ENCODE measurements at regions not wholly inside any gene's neighbourhood (a gene's known extent, or its start where the extent isn't known, plus 50 kb on each side); places are given as distances from the start of the nearest gene placed in this dataset.

DNA sequence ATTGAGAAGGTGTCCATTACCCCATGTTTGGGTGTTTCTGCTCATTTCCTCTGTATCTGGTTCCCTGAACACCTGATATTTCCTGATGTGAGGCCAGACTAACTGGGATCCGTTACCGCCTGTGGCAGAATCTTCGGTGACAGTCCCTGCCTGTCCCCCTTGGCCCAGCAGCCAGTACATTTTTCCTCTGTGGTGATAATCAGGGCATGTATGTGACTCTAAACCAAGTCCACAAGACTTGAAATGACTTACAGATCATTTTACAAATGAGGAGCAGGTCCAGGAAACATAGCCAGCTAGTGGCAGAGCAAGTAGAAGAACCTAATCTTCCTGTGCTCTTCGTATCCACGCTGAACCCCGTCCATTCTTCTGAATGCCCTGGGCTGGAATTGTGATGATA is 143.5 kb upstream of the IPO9 start:
- no peak for DNase-seq (ENCODE audit: low read depth in 3 of 3)

DNA sequence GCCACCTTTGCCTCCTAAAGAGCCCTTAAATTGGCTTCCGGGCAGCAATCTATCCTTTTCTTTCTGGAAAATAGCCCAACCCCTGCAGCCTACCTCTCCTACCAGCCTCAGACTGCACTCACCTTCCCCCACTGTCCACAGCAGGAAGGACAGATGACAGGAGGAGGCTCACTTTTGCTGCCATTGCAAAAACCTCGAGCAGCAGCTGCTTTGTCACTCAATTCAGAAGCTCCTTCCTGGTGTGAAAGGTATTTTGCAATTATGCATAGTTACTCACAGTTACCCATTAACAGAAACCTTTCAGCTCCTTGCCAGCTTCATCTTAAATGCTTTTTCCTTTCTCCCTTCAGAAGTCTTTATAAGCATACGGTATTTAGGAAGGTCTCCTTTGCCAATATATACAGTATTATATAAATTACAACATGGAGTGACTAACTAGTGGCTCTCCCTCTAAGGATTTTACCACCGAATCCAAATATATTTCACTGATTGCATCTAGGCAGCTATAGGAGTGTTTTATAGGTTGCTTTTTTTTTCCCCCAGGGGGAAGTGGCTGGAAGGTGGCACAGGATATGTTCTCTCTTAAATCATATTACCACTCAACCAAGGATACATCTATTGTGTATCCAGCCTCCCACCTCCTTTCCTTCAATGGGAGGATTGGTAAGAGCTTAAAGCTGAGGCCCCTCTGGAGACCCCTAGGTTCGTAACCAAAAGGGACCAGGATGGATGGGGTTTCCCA is 142.1 kb upstream of the IPO9 start:
- no peak for DNase-seq (ENCODE audit: low read depth in 3 of 3)

DNA sequence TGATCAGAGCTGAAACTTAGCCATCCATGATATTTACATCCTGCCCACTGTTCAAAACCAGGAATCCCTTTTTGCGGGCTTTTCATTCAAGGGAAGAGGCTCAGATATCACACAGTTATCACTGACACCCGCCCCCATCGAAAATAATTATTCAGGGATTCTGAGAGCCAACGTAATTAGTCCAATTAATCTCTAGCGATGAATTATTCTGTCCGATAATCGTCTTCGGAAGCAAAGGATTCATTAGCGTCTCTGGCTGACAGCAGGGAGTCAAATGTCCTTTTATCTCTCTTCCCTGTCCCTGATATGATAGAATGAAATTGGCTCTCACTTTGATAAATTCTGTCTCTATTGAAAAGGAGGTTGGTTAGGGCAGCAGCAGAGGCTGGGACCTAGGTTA is 140.4 kb upstream of the IPO9 start:
- no peak for DNase-seq (ENCODE audit: low read depth in 3 of 3)

DNA sequence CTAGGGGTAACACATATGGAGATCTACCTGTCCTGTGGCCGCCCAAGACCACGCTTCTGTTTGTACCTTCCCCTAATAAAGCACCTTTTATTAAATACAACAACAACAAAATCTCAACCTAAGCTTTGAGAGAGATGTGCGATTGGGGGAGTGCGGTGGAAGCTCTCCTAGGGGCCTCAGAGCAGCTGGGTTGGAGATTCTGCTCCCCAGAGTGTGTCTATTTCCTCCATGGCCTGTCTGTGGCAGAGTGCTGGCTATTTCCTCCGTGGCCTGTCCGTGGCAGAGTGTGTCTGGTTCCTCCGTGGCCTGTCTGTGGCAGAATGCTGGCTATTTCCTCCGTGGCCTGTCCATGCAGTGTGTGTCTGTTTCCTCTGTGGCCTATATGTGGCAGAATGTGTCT is 139.3 kb upstream of the IPO9 start:
- no peak for DNase-seq (ENCODE audit: low read depth in 3 of 3)

DNA sequence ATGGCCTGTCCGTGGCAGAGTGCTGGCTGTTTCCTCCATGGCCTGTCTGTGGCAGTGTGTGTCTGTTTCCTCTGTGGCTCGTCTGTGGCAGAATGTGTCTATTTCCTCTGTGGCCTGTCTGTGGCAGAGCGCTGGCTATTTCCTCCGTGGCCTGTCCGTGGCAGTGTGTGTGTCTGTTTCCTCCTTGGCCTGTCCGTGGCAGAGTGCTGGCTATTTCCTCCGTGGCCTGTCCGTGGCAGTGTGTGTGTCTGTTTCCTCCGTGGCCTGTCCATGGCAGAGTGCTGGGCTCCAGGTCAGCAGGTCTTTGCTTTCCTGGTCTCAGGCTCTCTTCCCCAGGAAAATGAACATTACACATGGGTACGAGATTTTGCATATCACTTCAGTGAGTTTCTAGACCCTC is 138.4 kb upstream of the IPO9 start:
- no peak for DNase-seq (ENCODE audit: low read depth in 3 of 3)

DNA sequence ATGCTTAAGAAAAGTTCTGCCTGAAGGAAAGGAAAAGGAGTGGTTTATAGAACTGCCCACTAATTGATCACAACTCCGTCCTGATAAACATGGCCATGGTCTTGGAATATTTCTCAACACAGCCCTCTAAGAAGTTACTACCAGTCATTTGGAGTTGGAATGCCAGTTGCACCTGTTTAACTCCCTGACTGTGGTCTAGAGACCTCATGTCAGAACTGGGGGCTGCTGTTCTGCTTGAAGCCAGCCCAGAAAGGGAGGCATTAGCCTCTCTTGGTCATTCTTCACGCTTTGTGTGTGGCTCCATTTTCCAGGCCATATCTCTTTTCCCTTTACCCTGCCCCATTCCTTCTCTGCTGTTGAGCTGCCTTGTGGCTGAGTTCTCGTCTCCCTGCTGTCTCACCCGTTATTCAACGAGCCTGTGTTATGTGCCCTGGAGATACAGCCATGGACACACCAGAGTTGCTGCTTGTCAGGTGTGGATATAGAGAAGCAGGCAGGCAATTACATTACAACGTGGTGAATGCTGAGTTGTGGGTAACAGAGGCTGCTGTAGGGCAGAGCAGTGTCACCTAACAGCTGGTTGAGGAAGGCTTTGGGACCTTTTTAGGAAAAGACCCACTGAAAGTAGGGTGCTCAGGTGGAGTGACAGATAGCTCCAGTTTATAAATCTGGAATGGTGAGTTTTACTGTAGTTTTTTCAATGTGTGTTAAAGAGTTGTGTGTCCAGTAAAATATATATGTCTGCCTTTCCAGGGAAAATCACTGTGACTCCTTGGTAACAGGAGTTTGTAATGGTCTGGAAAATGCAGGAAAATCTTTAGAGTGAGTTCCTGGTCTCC is 137.0 kb upstream of the IPO9 start:
- no peak for DNase-seq (ENCODE audit: low read depth in 3 of 3)

DNA sequence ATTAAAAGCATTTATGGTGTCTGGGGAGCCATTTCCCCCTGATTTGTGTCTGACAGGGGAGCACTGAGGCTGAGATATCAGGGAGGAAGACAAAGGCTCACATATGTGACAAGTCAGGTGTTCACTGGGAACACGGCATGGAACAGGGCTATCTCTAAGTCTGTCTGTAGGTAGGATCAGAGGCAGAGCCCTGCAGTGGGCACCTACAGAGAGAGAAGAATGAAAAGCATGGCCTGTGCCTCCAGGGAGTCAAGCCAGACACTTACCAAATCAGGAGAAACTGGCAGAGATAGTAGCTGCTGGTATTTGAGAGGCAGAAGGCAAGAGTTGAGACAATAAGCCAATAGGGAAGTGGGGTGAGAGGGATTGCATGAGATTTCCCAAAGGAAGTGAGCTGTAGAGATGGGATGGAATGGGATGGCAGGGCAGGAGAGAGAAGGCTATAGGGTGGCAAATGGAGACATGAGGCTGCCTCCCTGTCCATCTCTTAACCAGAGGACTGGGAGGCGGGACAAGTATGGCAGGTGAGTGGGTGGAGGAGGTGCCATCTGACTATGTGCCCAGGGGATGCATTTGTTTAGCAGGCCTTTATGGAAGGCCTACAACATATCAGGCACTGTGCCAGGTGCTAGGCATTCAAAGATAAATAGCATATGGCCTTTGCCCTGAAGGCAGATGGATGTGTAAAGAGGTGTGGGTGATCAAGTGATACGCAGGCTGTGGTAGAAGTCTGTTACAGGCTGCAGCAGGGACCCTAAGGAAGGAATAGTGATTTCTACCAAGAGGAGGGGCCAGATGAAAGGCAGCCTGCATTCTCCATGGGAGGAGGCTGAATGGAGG is 136.2 kb upstream of the IPO9 start:
- DNase-seq (ENCODE audit: low read depth in 3 of 3): no peak

DNA sequence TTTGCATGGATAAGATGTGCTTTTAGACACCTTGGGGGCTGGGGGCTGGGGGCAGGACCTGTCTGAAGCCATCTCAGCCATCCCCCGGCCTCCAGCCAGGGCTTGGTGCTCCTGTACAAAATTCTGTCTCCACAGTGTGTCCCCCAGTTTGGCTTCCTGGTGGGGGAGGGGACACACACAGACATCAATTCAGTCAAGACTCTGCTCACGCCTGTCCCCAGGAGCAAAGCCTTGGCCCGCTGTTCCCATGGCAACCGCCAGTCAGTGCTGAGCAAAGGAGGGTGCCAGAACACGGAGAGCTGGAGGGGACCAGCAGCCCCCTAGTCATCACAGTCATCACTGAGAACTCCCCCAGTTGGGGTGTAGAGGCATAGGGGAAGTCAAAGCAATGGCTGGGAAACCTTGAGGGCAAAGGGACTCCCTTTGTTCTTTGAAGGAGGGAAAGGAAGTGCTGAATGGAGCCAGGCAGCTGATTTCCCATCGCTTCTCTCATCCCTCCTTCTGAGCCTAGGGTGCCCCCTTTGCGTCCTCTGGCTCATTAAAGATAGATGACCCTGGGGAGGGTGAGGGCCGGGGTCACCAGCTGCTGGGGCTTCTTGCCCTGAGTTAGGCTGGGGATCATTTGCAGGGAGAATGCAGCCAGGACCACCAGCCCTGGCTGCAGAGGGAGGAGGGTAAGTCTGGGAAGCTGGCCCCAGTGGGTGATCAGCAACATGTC is 134.9 kb upstream of the IPO9 start:
- DNase-seq (ENCODE audit: low read depth in 3 of 3): no peak

DNA sequence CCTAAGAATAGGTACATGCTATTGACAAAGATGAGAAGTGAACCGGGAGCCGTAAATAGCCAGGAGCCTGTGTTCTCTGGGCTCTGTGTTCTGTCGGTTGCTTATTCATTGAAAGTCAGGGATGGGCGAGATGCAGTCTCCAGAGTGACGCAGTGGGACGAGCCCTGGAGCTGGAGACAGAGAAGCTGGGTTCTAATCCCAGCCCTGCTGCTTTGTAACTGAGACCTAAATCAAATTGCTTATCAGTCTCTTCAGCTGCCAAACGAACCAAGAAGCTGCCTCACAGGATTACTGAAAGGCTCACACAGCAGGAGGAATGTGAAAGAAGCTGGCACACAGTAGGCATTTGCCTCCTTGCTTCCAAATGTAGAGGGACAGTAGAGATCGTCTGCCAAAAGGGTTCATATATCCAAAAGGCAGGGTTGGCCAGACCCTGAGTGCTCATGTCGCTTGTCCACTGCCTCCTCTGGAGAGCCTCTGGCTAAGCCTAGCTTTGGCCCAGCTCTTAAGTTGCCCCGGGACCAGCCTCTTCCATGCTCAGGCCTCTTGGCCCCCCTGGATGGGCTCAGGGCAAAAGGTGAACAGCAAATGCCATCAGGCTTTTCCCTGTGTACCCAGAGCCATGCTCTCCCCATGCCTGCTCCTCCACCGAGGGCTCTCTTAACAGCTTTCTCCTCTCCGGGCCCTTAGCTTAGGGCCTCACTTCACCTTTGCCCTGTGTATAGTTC is 134.2 kb upstream of the IPO9 start:
- DNase-seq (ENCODE audit: low read depth in 3 of 3): no peak

DNA sequence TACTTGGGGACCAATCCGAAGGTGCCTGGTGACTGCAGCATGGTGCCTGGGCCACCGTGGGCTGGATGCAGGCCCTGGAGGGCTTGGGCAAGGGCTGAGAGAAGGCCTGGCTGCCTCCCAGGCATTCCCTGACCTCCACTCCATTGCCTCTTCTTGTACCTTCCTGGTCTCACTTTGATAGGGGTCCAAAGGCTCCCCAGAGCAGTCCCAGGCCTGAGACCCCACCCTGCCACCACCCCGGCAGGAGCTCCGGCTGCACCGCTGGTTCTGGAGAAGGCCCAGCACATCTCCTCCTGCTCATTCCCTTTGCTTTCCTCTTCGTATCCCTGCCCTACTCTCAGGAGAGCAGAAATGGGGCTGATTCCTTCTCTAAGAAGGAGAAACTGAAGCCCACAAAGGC is 133.3 kb upstream of the IPO9 start:
- no peak for DNase-seq (ENCODE audit: low read depth in 3 of 3)

DNA sequence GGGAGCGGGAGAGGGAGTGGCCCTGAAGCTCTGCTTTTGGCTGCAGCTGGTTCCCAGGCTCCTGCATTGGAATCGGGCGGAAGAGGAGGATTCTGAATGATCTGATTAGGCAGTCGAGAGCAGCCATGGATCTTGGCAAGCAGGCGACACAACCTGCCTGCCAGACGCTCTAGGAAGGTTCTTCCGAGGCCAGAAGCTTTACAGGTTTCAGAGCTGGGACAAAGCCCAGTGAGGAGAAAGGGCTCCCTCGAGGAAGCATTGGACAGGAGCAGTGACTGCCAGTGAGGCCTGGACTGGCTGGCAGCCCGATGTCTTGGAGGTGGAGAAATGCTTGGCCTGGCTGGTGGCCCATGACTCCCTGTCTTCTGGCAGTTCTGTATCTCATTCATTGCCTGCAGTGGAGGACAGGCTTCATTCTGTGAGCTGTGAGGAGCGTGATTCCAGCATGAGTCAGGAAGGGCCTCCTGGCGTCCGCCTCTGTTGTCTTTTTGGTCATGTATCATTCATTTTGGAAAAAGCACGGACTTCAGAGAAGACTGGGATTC is 132.7 kb upstream of the IPO9 start:
- DNase-seq (ENCODE audit: low read depth in 3 of 3): no peak

DNA sequence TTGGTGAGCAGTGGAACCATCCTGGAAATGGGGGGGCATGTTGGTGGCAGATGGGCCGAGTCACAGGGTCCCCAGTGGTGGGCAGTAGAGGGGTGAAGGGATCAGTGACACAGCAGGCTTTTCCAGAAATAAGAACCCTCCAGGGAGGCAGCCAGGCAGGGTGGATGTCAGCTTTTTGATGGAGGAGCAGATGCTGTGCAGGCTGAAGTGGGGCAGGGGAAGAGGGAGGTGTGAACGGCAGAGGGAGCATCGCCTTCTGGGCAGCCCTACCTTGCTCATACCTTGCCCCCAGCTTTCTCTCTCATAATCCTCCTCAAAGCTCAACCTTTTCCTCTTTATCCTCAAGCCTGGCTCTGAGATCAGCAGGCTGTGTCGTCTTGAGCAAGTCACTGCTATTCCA is 131.8 kb upstream of the IPO9 start:
- DNase-seq (ENCODE audit: low read depth in 3 of 3): no peak

DNA sequence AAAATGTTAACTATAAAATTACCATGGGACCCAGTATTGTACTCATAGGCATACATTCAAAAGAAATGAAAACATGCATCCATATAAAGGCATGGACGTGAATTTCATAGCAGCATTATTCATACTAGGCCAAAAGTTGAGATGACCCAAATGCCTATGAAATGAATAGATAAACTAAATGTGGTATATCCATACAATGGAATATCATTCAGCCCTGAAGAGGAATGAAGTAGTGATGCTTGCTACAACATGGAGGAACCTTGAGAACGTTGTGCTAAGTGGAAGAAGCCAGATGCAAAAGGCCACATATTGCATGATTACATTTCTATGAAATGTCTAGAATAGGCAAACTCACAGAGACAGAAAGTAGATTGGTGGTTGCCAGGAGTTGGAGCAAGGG is 127.1 kb upstream of the IPO9 start:
- no peak for DNase-seq (ENCODE audit: low read depth in 3 of 3)

DNA sequence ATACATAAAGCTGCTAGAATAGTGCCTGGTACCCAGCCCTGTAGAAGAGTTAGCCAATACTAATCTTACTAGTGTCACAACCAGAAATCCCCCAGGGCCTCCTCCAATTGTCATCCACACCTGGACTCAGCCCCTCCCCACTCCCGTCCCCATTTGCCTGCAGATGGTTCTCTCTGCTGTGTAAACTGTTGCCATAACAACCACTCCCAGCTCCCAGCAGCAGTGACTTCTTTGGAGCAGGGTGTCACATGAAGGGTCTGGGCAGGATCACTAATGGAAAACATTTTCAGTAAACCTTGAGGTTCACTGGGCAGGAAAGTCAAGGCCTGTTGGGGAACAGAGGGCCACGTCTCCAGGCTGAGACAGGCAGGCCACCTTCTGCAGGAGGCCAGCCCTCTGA is 126.0 kb upstream of the IPO9 start:
- DNase-seq (ENCODE audit: low read depth in 3 of 3): no peak

DNA sequence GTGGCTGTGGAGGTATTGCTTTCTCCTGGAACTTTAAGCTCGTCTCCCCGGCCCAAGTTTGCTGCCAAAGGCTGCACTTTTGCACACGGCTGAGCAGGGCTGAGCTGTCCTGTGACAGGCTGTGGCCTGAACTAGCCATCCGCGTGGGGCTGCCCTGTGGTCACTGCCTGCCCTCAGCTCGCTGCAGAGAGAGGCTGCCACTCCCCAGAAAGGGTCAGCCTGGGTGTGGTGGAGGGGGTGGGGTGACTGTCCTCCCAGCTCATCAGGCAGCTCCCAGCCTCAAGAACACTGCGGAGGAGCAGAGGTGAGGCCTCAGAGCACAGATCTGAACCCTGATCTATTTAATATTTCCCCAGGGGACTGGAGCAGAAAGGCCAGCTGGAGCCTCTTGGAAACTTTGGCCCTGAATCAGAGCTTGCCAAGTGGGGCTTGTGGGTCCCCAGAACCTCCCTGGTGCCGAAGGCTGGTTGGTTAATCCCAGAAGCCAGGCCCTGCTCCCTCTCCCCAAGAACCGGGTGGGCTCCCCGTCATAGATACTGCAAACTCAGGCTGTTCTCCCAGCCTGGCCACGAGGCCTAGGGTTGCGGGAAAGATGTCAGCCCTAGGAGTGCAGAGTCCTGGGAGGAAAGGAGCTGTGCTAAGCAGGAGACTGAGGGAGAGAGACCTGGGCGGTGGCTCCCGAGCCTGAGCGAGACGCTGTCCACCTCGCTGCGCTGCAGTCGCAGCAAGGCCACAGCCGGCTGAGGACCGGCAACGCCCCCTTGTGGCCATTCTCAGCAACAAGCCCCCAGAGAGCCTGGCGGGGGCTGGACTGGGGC is 125.1 kb upstream of the IPO9 start:
- peak; percentile 47 to 65 (median 58) for DNase-seq (ENCODE audit: low read depth in 3 of 3)

DNA sequence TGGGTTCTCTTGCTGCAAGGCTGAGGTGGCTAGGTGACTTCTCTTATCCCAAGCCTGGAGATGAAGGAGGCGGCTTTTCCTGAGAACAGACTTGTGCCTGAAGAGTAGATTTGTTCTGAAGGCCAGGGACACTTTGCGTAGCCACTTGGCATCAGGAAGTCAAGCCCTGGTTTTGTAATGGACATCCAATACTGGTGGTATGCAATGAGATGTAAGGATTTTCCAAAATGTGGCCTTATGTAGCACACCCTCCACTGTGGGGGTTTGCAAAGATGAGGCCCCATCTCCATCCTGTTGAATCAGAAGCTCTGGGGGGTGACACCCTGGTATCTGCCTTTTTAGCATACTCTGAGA is 124.5 kb upstream of the IPO9 start:
- no peak for DNase-seq (ENCODE audit: low read depth in 3 of 3)

DNA sequence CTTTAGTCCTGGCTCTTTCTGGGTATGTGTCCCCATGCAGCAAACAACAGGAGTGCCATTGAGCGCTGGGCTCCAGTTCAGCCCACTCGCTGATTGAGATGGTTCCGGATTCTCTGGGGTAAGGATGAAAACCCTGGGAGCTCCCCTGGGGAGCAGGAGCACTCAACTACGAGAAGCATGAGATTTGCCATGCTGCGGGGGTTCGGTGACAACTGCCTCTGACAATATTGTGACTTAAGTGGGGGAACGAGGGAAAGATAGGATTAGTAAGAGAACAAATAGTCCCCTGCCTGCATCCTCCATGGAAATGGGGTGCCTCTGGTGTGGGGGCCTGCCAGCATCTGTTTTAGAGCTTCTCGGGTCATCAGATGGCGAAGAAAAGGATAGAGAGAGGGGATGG is 123.6 kb upstream of the IPO9 start:
- no peak for DNase-seq (ENCODE audit: low read depth in 3 of 3)

DNA sequence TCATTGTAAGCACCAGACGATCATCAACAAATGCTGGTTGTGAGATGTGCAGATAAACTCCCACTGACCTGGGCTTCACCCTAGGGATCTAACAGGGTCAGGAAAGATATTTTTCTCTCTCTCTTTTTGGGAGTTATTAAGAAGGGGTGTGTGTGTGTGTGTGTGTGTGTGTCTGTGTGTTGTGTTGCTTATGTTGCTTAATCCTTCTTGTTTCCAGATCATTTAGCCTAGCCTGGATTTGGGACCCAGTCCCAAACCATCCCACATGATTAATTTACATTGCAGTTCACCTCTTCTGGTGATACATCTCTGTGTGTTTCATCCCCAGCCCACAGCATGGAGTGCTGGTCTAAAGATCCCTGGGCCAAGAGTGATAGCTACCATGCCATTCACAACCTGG is 122.8 kb upstream of the IPO9 start:
- no peak for DNase-seq (ENCODE audit: low read depth in 3 of 3)

DNA sequence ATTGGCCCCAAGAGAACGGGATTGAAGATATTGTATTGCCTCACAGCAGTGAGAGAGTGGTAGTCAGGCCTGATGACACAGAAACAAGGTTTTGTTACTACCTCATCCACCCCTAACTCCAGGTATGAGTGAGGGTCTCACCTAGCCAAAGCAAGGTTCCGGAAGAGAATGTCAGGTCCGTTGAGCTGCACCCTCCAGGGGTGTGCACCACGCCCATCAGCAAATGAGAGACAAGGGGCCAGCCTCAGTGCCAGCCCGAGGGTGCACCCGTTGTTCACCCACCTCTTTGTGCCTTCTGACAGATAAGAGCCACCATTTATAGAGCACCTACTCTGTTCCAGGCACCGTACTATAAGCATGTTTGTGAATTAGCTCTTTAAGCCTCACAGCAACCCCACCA is 121.9 kb upstream of the IPO9 start:
- DNase-seq (ENCODE audit: low read depth in 3 of 3): no peak

DNA sequence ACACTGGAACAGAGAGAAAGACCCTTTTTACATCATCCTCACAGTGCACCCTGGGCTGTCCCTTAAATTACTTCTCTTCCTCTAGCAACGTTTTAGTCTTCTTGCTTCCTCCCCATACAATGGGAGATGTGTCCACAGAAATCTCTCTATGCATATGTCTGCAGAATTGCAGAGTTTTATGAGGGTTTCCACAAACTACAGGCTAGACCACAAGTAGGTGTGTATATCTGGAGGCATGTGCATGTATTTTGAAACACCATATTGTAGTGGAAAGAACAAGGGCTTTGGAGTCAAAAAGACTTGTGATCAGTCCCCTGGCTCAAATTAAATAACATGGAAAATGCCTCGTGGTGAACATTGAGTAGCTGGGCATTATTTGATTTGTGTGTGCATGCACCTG is 121.3 kb upstream of the IPO9 start:
- no peak for DNase-seq (ENCODE audit: low read depth in 3 of 3)

All from stimulated activated CD4-positive, alpha-beta T cell treated with anti-CD3 and anti-CD28 coated beads, TNF-alpha, amount 100 ng/mL, for 48 hours (primary cell).